ENCODE measurements at regions not wholly inside any gene's neighbourhood (a gene's known extent, or its start where the extent isn't known, plus 50 kb on each side); places are given as distances from the start of the nearest gene placed in this dataset.

DNA sequence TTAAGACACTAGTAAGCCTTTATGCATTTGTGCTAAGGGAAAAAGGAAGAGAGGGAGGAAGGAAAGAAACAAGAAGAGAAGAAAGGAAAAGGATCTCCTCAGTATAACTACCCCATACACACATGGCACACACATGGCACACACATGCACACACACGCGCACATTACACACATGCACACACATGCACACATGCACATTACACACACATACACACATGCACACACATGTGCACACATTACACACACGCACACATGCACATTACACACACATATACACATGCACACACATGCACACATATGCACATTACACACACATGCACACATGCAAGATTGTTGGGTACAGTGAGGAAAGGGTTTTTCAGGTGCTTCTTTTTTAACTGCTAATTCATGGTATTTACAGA, 311.2 kb downstream of the SKIDA1 start:
- TF ChIP-seq, protein P1, sequence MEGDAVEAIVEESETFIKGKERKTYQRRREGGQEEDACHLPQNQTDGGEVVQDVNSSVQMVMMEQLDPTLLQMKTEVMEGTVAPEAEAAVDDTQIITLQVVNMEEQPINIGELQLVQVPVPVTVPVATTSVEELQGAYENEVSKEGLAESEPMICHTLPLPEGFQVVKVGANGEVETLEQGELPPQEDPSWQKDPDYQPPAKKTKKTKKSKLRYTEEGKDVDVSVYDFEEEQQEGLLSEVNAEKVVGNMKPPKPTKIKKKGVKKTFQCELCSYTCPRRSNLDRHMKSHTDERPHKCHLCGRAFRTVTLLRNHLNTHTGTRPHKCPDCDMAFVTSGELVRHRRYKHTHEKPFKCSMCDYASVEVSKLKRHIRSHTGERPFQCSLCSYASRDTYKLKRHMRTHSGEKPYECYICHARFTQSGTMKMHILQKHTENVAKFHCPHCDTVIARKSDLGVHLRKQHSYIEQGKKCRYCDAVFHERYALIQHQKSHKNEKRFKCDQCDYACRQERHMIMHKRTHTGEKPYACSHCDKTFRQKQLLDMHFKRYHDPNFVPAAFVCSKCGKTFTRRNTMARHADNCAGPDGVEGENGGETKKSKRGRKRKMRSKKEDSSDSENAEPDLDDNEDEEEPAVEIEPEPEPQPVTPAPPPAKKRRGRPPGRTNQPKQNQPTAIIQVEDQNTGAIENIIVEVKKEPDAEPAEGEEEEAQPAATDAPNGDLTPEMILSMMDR (IDR thresholded peaks at IDR 0.05; ENCODE audit: unreplicated experiment): no peak
- no peak for DNase-seq (ENCODE audit: unreplicated experiment)
- POLR2A ChIA-PET: no interaction called here
- no peak overlapping the region for H3K4me3 Mint-ChIP-seq (ENCODE audit: unreplicated experiment)
- CTCF ChIA-PET: interaction anchor here (0.6 kb wide), 1 partner anchor 30 kb away, joined by 3 read pairs; no protein-coding TSS in a partner anchor
- no peak overlapping the region for H3K27ac Mint-ChIP-seq (ENCODE audit: low read depth, unreplicated experiment)
- no peaks in the 10 kb centered on the region for H3K27me3 Mint-ChIP-seq (ENCODE audit: insufficient read depth, unreplicated experiment)
- no peaks in the 10 kb centered on the region for H3K36me3 Mint-ChIP-seq (ENCODE audit: insufficient read depth, unreplicated experiment)
- intact Hi-C loops (cut with micrococcal nuclease): no loop called here
- H3K4me1 Mint-ChIP-seq (ENCODE audit: insufficient read depth, unreplicated experiment): no peaks in the 10 kb centered on the region
- no TSS peak for BruUV-seq (replicated peaks)
- H3K9me3 Mint-ChIP-seq (ENCODE audit: unreplicated experiment): no peaks in the 10 kb centered on the region

DNA sequence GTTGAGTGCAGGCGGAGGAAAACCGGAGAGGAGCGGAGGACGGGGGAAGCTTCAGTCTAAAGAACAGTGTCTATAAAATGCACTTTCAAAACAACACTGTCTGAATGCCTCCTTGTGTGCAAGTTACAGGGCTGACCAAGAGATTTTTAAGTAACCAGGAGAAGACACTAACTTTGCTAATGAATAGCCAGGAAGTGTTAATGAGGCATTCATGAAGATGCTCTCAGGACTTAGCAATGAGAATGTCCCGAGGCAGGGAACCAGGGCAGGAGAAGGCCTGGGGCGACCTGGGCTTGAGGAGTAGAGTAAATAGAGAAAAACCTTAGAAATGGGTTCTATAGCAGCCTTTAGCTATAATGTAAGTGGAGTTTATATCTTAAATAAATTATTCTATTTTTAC, 312.1 kb downstream of the SKIDA1 start:
- CTCF ChIA-PET: interaction anchor here (0.6 to 0.7 kb wide), 2 partner anchors 262 to 427 kb away, joined by 3 read pairs; no protein-coding TSS in a partner anchor
- Mint-ChIP-seq H3K9me3 (ENCODE audit: unreplicated experiment) (no peaks in the 10 kb centered on the region), H3K4me1 (ENCODE audit: insufficient read depth, unreplicated experiment) (no peaks in the 10 kb centered on the region), H3K27ac (ENCODE audit: low read depth, unreplicated experiment) (no peak overlapping the region), H3K27me3 (ENCODE audit: insufficient read depth, unreplicated experiment) (no peaks in the 10 kb centered on the region), H3K4me3 (ENCODE audit: unreplicated experiment) (no peak overlapping the region), H3K36me3 (ENCODE audit: insufficient read depth, unreplicated experiment) (no peaks in the 10 kb centered on the region)
- POLR2A ChIA-PET: interaction anchor here (0.6 kb wide), 2 partner anchors 11 to 103 kb away, joined by 3 read pairs; no protein-coding TSS in a partner anchor
- intact Hi-C loops (cut with micrococcal nuclease): no loop called here
- no peak for DNase-seq (ENCODE audit: unreplicated experiment)
- TF ChIP-seq, protein P1 (IDR thresholded peaks at IDR 0.05; ENCODE audit: unreplicated experiment): no peak
- BruUV-seq (replicated peaks): no TSS peak

GRCh38 chr10:21212912-21213311, 312.6 kb downstream of the SKIDA1 start:
- Mint-ChIP-seq H3K27ac (ENCODE audit: low read depth, unreplicated experiment) (no peak overlapping the region), H3K27me3 (ENCODE audit: insufficient read depth, unreplicated experiment) (no peaks in the 10 kb centered on the region), H3K36me3 (ENCODE audit: insufficient read depth, unreplicated experiment) (no peaks in the 10 kb centered on the region), H3K4me3 (ENCODE audit: unreplicated experiment) (no peak overlapping the region), H3K9me3 (ENCODE audit: unreplicated experiment) (peaks cover 3% of the 10 kb centered on the region), H3K4me1 (ENCODE audit: insufficient read depth, unreplicated experiment) (no peaks in the 10 kb centered on the region)
- intact Hi-C loops (cut with micrococcal nuclease): no loop called here
- CTCF ChIA-PET: interaction anchor here (0.6 to 0.9 kb wide), 4 partner anchors 56 to 428 kb away, joined by 3 read pairs; no protein-coding TSS in a partner anchor
- POLR2A ChIA-PET: no interaction called here
- no peak for DNase-seq (ENCODE audit: unreplicated experiment)
- BruUV-seq (replicated peaks): no TSS peak
- TF ChIP-seq, protein P1 (IDR thresholded peaks at IDR 0.05; ENCODE audit: unreplicated experiment): no peak

- Mint-ChIP-seq H3K27me3 (ENCODE audit: insufficient read depth, unreplicated experiment) (no peaks in the 10 kb centered on the region), H3K27ac (ENCODE audit: low read depth, unreplicated experiment) (no peak overlapping the region), H3K36me3 (ENCODE audit: insufficient read depth, unreplicated experiment) (no peaks in the 10 kb centered on the region), H3K4me3 (ENCODE audit: unreplicated experiment) (no peak overlapping the region), H3K9me3 (ENCODE audit: unreplicated experiment) (peaks cover 9% of the 10 kb centered on the region), H3K4me1 (ENCODE audit: insufficient read depth, unreplicated experiment) (no peaks in the 10 kb centered on the region)
- intact Hi-C loops (cut with micrococcal nuclease): no loop called here
- CTCF ChIA-PET: interaction anchor here (0.5 to 0.9 kb wide), 3 partner anchors 56 to 85 kb away, joined by 3 read pairs; no protein-coding TSS in a partner anchor
- TF ChIP-seq, protein P1 (IDR thresholded peaks at IDR 0.05; ENCODE audit: unreplicated experiment): no peak
- no TSS peak for BruUV-seq (replicated peaks)
- DNase-seq (ENCODE audit: unreplicated experiment): no peak
- POLR2A ChIA-PET: no interaction called here
Measured at GRCh38 chr10:21212348-21212747, 313.1 kb downstream of the SKIDA1 start.

All from MCF 10A (cell line).